DND-41 (cell line): ENCODE measurements at regions not wholly inside any gene's neighbourhood (a gene's known extent, or its start where the extent isn't known, plus 50 kb on each side); places are given as distances from the start of the nearest gene placed in this dataset.
A peak's percentile ranks its signal among the peaks of the same experiment; 100 is the strongest.

Experiments
- ATAC-seq: fragments of 200-7000 bp; cut with Tn5 transposase; 3 replicates; pipeline ENCODE4 v1.9.1; 2021; ENCODE audit warnings: low read depth; ENCODE audit not compliant: insufficient read depth
- DNase-seq: peaks from one replicate; pipeline ENCODE4 v3.0.0-alpha.2; 2020
- H2AFZ ChIP-seq: 2 replicates; pipeline ENCODE4 v1.6.0; 2012; ENCODE audit warnings: low read depth, low read length
- H3K27ac ChIP-seq: 2 replicates; pipeline ENCODE4 v1.5.1; 2012; ENCODE audit warnings: low read length, inconsistent platforms
- H3K27me3 ChIP-seq: fragments of 200-600 bp; sonication (generic); 2 replicates; pipeline ENCODE4 v1.6.0; 2012; ENCODE audit warnings: low read length, mild to moderate bottlenecking, inconsistent platforms; ENCODE audit not compliant: insufficient read depth, poor library complexity
- H3K36me3 ChIP-seq: 2 replicates; pipeline ENCODE4 v1.5.1; 2012; ENCODE audit warnings: low read length, inconsistent platforms; ENCODE audit not compliant: insufficient read depth
- H3K4me1 ChIP-seq: 2 replicates; pipeline ENCODE4 v1.5.1; 2012; ENCODE audit warnings: mild to moderate bottlenecking, low read length; ENCODE audit not compliant: insufficient read depth
- H3K4me2 ChIP-seq: 2 replicates; pipeline ENCODE4 v1.6.0; 2012; ENCODE audit warnings: mild to moderate bottlenecking, moderate library complexity, low read length, inconsistent platforms; ENCODE audit not compliant: insufficient read depth
- H3K4me3 ChIP-seq, 2 experiments: fragments of 200-600 bp in 1 of 2; shearing (Covaris generic) in 1 of 2; 2 replicates each; pipeline ENCODE4 v1.5.1; 2012 to 2016; ENCODE audit warnings: inconsistent platforms in 2 of 2, low read length in 2 of 2, mild to moderate bottlenecking in 2 of 2, low read depth in 1 of 2, moderate library complexity in 1 of 2
- H3K79me2 ChIP-seq: 2 replicates; pipeline ENCODE4 v1.6.0; 2012; ENCODE audit warnings: low read length, inconsistent platforms; ENCODE audit not compliant: insufficient read depth
- H3K9ac ChIP-seq: 2 replicates; pipeline ENCODE4 v1.6.0; 2012; ENCODE audit warnings: low read depth, mild to moderate bottlenecking, inconsistent platforms, low read length, moderate library complexity
- H3K9me3 ChIP-seq: 2 replicates; pipeline ENCODE4 v1.5.1; 2012; ENCODE audit warnings: low read length, moderate library complexity, mild to moderate bottlenecking, inconsistent platforms; ENCODE audit not compliant: insufficient read depth, severe bottlenecking
- H4K20me1 ChIP-seq: 2 replicates; pipeline ENCODE4 v1.6.0; 2012; ENCODE audit warnings: low read length; ENCODE audit not compliant: insufficient read depth
- EZH2 ChIP-seq: IDR thresholded peaks from 3 replicates; pipeline ENCODE4 v1.6.1; 2012; ENCODE audit warnings: borderline replicate concordance, low read depth, mild to moderate bottlenecking, moderate library complexity, low read length, inconsistent platforms; ENCODE audit not compliant: severe bottlenecking
- TF ChIP-seq, protein P1 (sequence below): IDR thresholded peaks from 2 replicates; pipeline ENCODE4 v1.5.1; 2012; ENCODE audit warnings: borderline replicate concordance, low read length, moderate library complexity, mild to moderate bottlenecking; ENCODE audit not compliant: poor library complexity, severe bottlenecking; ENCODE audit errors: extremely low read depth

DNA sequence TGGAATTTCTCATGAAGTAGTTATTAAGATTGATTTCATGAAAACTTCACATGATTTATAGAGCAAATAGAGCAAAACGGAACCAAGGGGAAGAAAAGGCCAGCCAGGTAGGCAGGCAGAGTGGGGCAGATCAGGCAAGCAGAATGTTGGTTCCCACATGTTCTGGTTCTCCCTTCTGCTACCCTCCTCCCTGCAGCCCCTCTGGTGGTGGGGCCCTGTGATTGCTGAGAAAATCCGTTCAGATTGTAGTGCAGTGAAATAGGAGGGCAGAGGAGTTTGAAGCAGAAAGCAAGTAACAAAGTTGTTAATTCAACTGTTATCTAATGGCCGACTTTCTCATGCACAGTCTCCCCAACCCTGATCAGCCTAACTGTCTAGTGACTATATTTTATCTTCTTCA lies 185.3 kb downstream of the MID1IP1 start:
- no peak for DNase-seq
- no peaks in the 10 kb centered on the region for H3K36me3 ChIP-seq
- H3K9ac ChIP-seq, result no peak overlapping the region
- no peaks in the 10 kb centered on the region for H4K20me1 ChIP-seq
- 0 out of 2 replicates have a peak, but pooled peaks cover 3% of the 10 kb centered on the region for H3K4me1 ChIP-seq
- H3K79me2 ChIP-seq, result no peaks in the 10 kb centered on the region
- H3K4me3 ChIP-seq, result no peak overlapping the region
- H3K27me3 ChIP-seq, result no peaks in the 10 kb centered on the region
- H3K9me3 ChIP-seq, result no peaks in the 10 kb centered on the region
- no peak overlapping the region for H3K27ac ChIP-seq
- no peak overlapping the region for H2AFZ ChIP-seq
- ATAC-seq, result no peak
- TF ChIP-seq, protein P1, sequence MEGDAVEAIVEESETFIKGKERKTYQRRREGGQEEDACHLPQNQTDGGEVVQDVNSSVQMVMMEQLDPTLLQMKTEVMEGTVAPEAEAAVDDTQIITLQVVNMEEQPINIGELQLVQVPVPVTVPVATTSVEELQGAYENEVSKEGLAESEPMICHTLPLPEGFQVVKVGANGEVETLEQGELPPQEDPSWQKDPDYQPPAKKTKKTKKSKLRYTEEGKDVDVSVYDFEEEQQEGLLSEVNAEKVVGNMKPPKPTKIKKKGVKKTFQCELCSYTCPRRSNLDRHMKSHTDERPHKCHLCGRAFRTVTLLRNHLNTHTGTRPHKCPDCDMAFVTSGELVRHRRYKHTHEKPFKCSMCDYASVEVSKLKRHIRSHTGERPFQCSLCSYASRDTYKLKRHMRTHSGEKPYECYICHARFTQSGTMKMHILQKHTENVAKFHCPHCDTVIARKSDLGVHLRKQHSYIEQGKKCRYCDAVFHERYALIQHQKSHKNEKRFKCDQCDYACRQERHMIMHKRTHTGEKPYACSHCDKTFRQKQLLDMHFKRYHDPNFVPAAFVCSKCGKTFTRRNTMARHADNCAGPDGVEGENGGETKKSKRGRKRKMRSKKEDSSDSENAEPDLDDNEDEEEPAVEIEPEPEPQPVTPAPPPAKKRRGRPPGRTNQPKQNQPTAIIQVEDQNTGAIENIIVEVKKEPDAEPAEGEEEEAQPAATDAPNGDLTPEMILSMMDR, result peak; percentile 13
- no peak for TF ChIP-seq EZH2
- H3K4me2 ChIP-seq, result no peak overlapping the region

- H3K27me3 ChIP-seq, result no peaks in the 10 kb centered on the region
- DNase-seq, result peak; percentile 8
- no peaks in the 10 kb centered on the region for H3K79me2 ChIP-seq
- H2AFZ ChIP-seq, result no peak overlapping the region
- H3K9ac ChIP-seq, result no peak overlapping the region
- H3K36me3 ChIP-seq, result no peaks in the 10 kb centered on the region
- H3K4me3 ChIP-seq, result no peak overlapping the region
- no peak for TF ChIP-seq EZH2
- TF ChIP-seq, protein P1, result no peak
- no peaks in the 10 kb centered on the region for H3K9me3 ChIP-seq
- H3K27ac ChIP-seq, result peak overlapping the region; percentile 16; the same call in 1 of the 2 replicates
- H4K20me1 ChIP-seq, result no peaks in the 10 kb centered on the region
- peak; percentile 28; the same call in 1 of the 3 replicates for ATAC-seq
- no peak overlapping the region for H3K4me2 ChIP-seq
- H3K4me1 ChIP-seq, result 0 out of 2 replicates have a peak, but pooled peaks cover 3% of the 10 kb centered on the region
Observed at GRCh38 chrX:38987198-38987651, 186.0 kb downstream of the MID1IP1 start.

- ATAC-seq (no peak), DNase-seq (no peak)
- Histone ChIP-seq H3K4me1 (0 out of 2 replicates have a peak, but pooled peaks cover 3% of the 10 kb centered on the region), H3K27ac (no peak overlapping the region), H3K9ac (no peak overlapping the region), H3K79me2 (no peaks in the 10 kb centered on the region), H2AFZ (no peak overlapping the region), H3K36me3 (no peaks in the 10 kb centered on the region), H3K4me2 (no peak overlapping the region), H3K27me3 (no peaks in the 10 kb centered on the region), H3K4me3 (no peak overlapping the region), H3K9me3 (no peaks in the 10 kb centered on the region), H4K20me1 (no peaks in the 10 kb centered on the region)
- TF ChIP-seq EZH2, result no peak
- TF ChIP-seq, protein P1, result no peak
Observed at GRCh38 chrX:38988301-38988700, 187.0 kb downstream of the MID1IP1 start.
